ENCODE measurements at regions not wholly inside any gene's neighbourhood (a gene's known extent, or its start where the extent isn't known, plus 50 kb on each side); places are given as distances from the start of the nearest gene placed in this dataset.

GRCh38 chr16:64168371-64168770 lies 953.5 kb downstream of the CDH11 start:
- Histone ChIP-seq H3K27me3 (ENCODE audit: control insufficient read depth in 1 of 2, insufficient read depth in 2 of 2, low read length in 2 of 2) (no peaks in the 10 kb centered on the region), H3K9me3 (ENCODE audit: control insufficient read depth in 1 of 2, low read length in 2 of 2) (no peaks in the 10 kb centered on the region), H3K36me3 (ENCODE audit: control insufficient read depth in 1 of 2, insufficient read depth in 2 of 2, low read length in 2 of 2) (no peaks in the 10 kb centered on the region), H3K27ac (ENCODE audit: low read depth, low read length) (no peak overlapping the region), H3K9ac (ENCODE audit: low read depth in 1 of 2, low read length in 2 of 2) (no peak overlapping the region), H3K4me3 (ENCODE audit: low read depth in 1 of 2, low read length in 2 of 2) (no peak overlapping the region), H3K4me1 (ENCODE audit: control insufficient read depth in 1 of 2, insufficient read depth in 2 of 2, low read length in 2 of 2) (no peaks in the 10 kb centered on the region)

GRCh38 chr16:64167936-64168335 lies 953.9 kb downstream of the CDH11 start:
- H3K27me3 ChIP-seq (ENCODE audit: control insufficient read depth in 1 of 2, insufficient read depth in 2 of 2, low read length in 2 of 2): no peaks in the 10 kb centered on the region
- H3K9me3 ChIP-seq (ENCODE audit: control insufficient read depth in 1 of 2, low read length in 2 of 2): no peaks in the 10 kb centered on the region
- H3K9ac ChIP-seq (ENCODE audit: low read depth in 1 of 2, low read length in 2 of 2): no peak overlapping the region
- H3K4me3 ChIP-seq (ENCODE audit: low read depth in 1 of 2, low read length in 2 of 2): no peak overlapping the region
- no peaks in the 10 kb centered on the region for H3K4me1 ChIP-seq (ENCODE audit: control insufficient read depth in 1 of 2, insufficient read depth in 2 of 2, low read length in 2 of 2)
- H3K27ac ChIP-seq (ENCODE audit: low read depth, low read length): no peak overlapping the region
- no peaks in the 10 kb centered on the region for H3K36me3 ChIP-seq (ENCODE audit: control insufficient read depth in 1 of 2, insufficient read depth in 2 of 2, low read length in 2 of 2)

- no peak overlapping the region for H3K27ac ChIP-seq (ENCODE audit: low read depth, low read length)
- no peaks in the 10 kb centered on the region for H3K9me3 ChIP-seq (ENCODE audit: control insufficient read depth in 1 of 2, low read length in 2 of 2)
- H3K9ac ChIP-seq (ENCODE audit: low read depth in 1 of 2, low read length in 2 of 2): no peak overlapping the region
- H3K36me3 ChIP-seq (ENCODE audit: control insufficient read depth in 1 of 2, insufficient read depth in 2 of 2, low read length in 2 of 2): no peaks in the 10 kb centered on the region
- no peak overlapping the region for H3K4me3 ChIP-seq (ENCODE audit: low read depth in 1 of 2, low read length in 2 of 2)
- H3K27me3 ChIP-seq (ENCODE audit: control insufficient read depth in 1 of 2, insufficient read depth in 2 of 2, low read length in 2 of 2): no peaks in the 10 kb centered on the region
- no peaks in the 10 kb centered on the region for H3K4me1 ChIP-seq (ENCODE audit: control insufficient read depth in 1 of 2, insufficient read depth in 2 of 2, low read length in 2 of 2)
Measured at GRCh38 chr16:64165368-64165767, 956.5 kb downstream of the CDH11 start.

- Histone ChIP-seq H3K27ac (ENCODE audit: low read depth, low read length) (no peak overlapping the region), H3K9ac (ENCODE audit: low read depth in 1 of 2, low read length in 2 of 2) (no peak overlapping the region), H3K4me3 (ENCODE audit: low read depth in 1 of 2, low read length in 2 of 2) (no peak overlapping the region), H3K27me3 (ENCODE audit: control insufficient read depth in 1 of 2, insufficient read depth in 2 of 2, low read length in 2 of 2) (no peaks in the 10 kb centered on the region), H3K4me1 (ENCODE audit: control insufficient read depth in 1 of 2, insufficient read depth in 2 of 2, low read length in 2 of 2) (no peaks in the 10 kb centered on the region), H3K9me3 (ENCODE audit: control insufficient read depth in 1 of 2, low read length in 2 of 2) (no peaks in the 10 kb centered on the region), H3K36me3 (ENCODE audit: control insufficient read depth in 1 of 2, insufficient read depth in 2 of 2, low read length in 2 of 2) (no peaks in the 10 kb centered on the region)
Measured at GRCh38 chr16:64162613-64163375, 959.1 kb downstream of the CDH11 start.

GRCh38 chr16:64159976-64160375 lies 961.9 kb downstream of the CDH11 start:
- H3K27me3 ChIP-seq (ENCODE audit: control insufficient read depth in 1 of 2, insufficient read depth in 2 of 2, low read length in 2 of 2): no peaks in the 10 kb centered on the region
- no peaks in the 10 kb centered on the region for H3K4me1 ChIP-seq (ENCODE audit: control insufficient read depth in 1 of 2, insufficient read depth in 2 of 2, low read length in 2 of 2)
- H3K36me3 ChIP-seq (ENCODE audit: control insufficient read depth in 1 of 2, insufficient read depth in 2 of 2, low read length in 2 of 2): no peaks in the 10 kb centered on the region
- no peak overlapping the region for H3K9ac ChIP-seq (ENCODE audit: low read depth in 1 of 2, low read length in 2 of 2)
- no peak overlapping the region for H3K27ac ChIP-seq (ENCODE audit: low read depth, low read length)
- H3K4me3 ChIP-seq (ENCODE audit: low read depth in 1 of 2, low read length in 2 of 2): no peak overlapping the region
- no peaks in the 10 kb centered on the region for H3K9me3 ChIP-seq (ENCODE audit: control insufficient read depth in 1 of 2, low read length in 2 of 2)

GRCh38 chr16:64158941-64159588 lies 962.8 kb downstream of the CDH11 start:
- H3K27me3 ChIP-seq (ENCODE audit: control insufficient read depth in 1 of 2, insufficient read depth in 2 of 2, low read length in 2 of 2): no peaks in the 10 kb centered on the region
- H3K36me3 ChIP-seq (ENCODE audit: control insufficient read depth in 1 of 2, insufficient read depth in 2 of 2, low read length in 2 of 2): no peaks in the 10 kb centered on the region
- no peaks in the 10 kb centered on the region for H3K4me1 ChIP-seq (ENCODE audit: control insufficient read depth in 1 of 2, insufficient read depth in 2 of 2, low read length in 2 of 2)
- no peak overlapping the region for H3K9ac ChIP-seq (ENCODE audit: low read depth in 1 of 2, low read length in 2 of 2)
- no peak overlapping the region for H3K27ac ChIP-seq (ENCODE audit: low read depth, low read length)
- no peak overlapping the region for H3K4me3 ChIP-seq (ENCODE audit: low read depth in 1 of 2, low read length in 2 of 2)
- no peaks in the 10 kb centered on the region for H3K9me3 ChIP-seq (ENCODE audit: control insufficient read depth in 1 of 2, low read length in 2 of 2)

- no peak overlapping the region for H3K27ac ChIP-seq (ENCODE audit: low read depth, low read length)
- no peaks in the 10 kb centered on the region for H3K36me3 ChIP-seq (ENCODE audit: control insufficient read depth in 1 of 2, insufficient read depth in 2 of 2, low read length in 2 of 2)
- H3K4me1 ChIP-seq (ENCODE audit: control insufficient read depth in 1 of 2, insufficient read depth in 2 of 2, low read length in 2 of 2): no peaks in the 10 kb centered on the region
- H3K9ac ChIP-seq (ENCODE audit: low read depth in 1 of 2, low read length in 2 of 2): no peak overlapping the region
- no peak overlapping the region for H3K4me3 ChIP-seq (ENCODE audit: low read depth in 1 of 2, low read length in 2 of 2)
- no peaks in the 10 kb centered on the region for H3K9me3 ChIP-seq (ENCODE audit: control insufficient read depth in 1 of 2, low read length in 2 of 2)
- H3K27me3 ChIP-seq (ENCODE audit: control insufficient read depth in 1 of 2, insufficient read depth in 2 of 2, low read length in 2 of 2): no peaks in the 10 kb centered on the region
Measured at GRCh38 chr16:64153718-64154117, 968.1 kb downstream of the CDH11 start.

GRCh38 chr16:64151990-64152767 lies 969.7 kb downstream of the CDH11 start:
- Histone ChIP-seq H3K36me3 (ENCODE audit: control insufficient read depth in 1 of 2, insufficient read depth in 2 of 2, low read length in 2 of 2) (no peaks in the 10 kb centered on the region), H3K27me3 (ENCODE audit: control insufficient read depth in 1 of 2, insufficient read depth in 2 of 2, low read length in 2 of 2) (no peaks in the 10 kb centered on the region), H3K27ac (ENCODE audit: low read depth, low read length) (no peak overlapping the region), H3K9ac (ENCODE audit: low read depth in 1 of 2, low read length in 2 of 2) (no peak overlapping the region), H3K9me3 (ENCODE audit: control insufficient read depth in 1 of 2, low read length in 2 of 2) (no peaks in the 10 kb centered on the region), H3K4me1 (ENCODE audit: control insufficient read depth in 1 of 2, insufficient read depth in 2 of 2, low read length in 2 of 2) (no peaks in the 10 kb centered on the region), H3K4me3 (ENCODE audit: low read depth in 1 of 2, low read length in 2 of 2) (no peak overlapping the region)

GRCh38 chr16:64150193-64150592 lies 971.7 kb downstream of the CDH11 start:
- H3K36me3 ChIP-seq (ENCODE audit: control insufficient read depth in 1 of 2, insufficient read depth in 2 of 2, low read length in 2 of 2): no peaks in the 10 kb centered on the region

GRCh38 chr16:64149756-64150155 lies 972.1 kb downstream of the CDH11 start:
- Histone ChIP-seq H3K9me3 (ENCODE audit: control insufficient read depth in 1 of 2, low read length in 2 of 2) (no peaks in the 10 kb centered on the region), H3K36me3 (ENCODE audit: control insufficient read depth in 1 of 2, insufficient read depth in 2 of 2, low read length in 2 of 2) (no peaks in the 10 kb centered on the region), H3K27me3 (ENCODE audit: control insufficient read depth in 1 of 2, insufficient read depth in 2 of 2, low read length in 2 of 2) (no peaks in the 10 kb centered on the region), H3K9ac (ENCODE audit: low read depth in 1 of 2, low read length in 2 of 2) (no peak overlapping the region), H3K4me3 (ENCODE audit: low read depth in 1 of 2, low read length in 2 of 2) (no peak overlapping the region), H3K4me1 (ENCODE audit: control insufficient read depth in 1 of 2, insufficient read depth in 2 of 2, low read length in 2 of 2) (no peaks in the 10 kb centered on the region), H3K27ac (ENCODE audit: low read depth, low read length) (no peak overlapping the region)

More at GRCh38 chr16:64150193-64150592, 971.7 kb downstream of the CDH11 start:
- Histone ChIP-seq H3K9me3 (ENCODE audit: control insufficient read depth in 1 of 2, low read length in 2 of 2) (no peaks in the 10 kb centered on the region), H3K4me1 (ENCODE audit: control insufficient read depth in 1 of 2, insufficient read depth in 2 of 2, low read length in 2 of 2) (no peaks in the 10 kb centered on the region), H3K27me3 (ENCODE audit: control insufficient read depth in 1 of 2, insufficient read depth in 2 of 2, low read length in 2 of 2) (no peaks in the 10 kb centered on the region), H3K4me3 (ENCODE audit: low read depth in 1 of 2, low read length in 2 of 2) (no peak overlapping the region), H3K27ac (ENCODE audit: low read depth, low read length) (no peak overlapping the region), H3K9ac (ENCODE audit: low read depth in 1 of 2, low read length in 2 of 2) (no peak overlapping the region)
